OCI-LY3 (cell line): ENCODE measurements at regions not wholly inside any gene's neighbourhood (a gene's known extent, or its start where the extent isn't known, plus 50 kb on each side); places are given as distances from the start of the nearest gene placed in this dataset.

Experiments
- EZH2phosphoT487 ChIP-seq: fragments of 200-600 bp; shearing (Covaris generic); IDR thresholded peaks from 2 replicates; pipeline ENCODE4 v1.6.1; 2018; ENCODE audit warnings: antibody characterized with exemption, mixed run types, low read depth
- TF ChIP-seq, protein P1 (sequence below): fragments of 200-600, 300-600 bp; sonication (generic); IDR thresholded peaks from 2 replicates; pipeline ENCODE4 v1.5.1; 2014; ENCODE audit warnings: antibody characterized with exemption, low read length, low read depth

DNA sequence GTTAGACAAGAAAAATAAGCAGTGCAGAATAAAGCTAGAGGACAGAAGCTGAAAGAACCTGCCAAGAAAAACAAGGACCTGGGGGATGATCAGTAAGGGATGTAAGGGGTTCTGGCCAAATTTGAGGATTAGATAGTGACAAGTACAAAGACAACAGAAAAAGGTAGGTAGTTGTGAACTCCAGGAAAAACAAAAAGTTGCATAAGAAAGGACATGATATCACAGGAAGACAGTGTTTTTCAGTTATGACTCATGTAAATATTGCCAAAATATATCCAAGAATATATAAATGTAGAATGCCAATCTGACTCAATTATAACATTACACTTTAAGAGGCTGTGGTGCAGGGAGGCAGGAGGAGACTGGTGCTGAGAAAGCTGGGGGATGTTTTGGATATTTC lies 209.8 kb upstream of the SH3BP4 start:
- TF ChIP-seq, protein P1, sequence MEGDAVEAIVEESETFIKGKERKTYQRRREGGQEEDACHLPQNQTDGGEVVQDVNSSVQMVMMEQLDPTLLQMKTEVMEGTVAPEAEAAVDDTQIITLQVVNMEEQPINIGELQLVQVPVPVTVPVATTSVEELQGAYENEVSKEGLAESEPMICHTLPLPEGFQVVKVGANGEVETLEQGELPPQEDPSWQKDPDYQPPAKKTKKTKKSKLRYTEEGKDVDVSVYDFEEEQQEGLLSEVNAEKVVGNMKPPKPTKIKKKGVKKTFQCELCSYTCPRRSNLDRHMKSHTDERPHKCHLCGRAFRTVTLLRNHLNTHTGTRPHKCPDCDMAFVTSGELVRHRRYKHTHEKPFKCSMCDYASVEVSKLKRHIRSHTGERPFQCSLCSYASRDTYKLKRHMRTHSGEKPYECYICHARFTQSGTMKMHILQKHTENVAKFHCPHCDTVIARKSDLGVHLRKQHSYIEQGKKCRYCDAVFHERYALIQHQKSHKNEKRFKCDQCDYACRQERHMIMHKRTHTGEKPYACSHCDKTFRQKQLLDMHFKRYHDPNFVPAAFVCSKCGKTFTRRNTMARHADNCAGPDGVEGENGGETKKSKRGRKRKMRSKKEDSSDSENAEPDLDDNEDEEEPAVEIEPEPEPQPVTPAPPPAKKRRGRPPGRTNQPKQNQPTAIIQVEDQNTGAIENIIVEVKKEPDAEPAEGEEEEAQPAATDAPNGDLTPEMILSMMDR: no peak
- no peak for TF ChIP-seq EZH2phosphoT487
